ENCODE measurements at regions not wholly inside any gene's neighbourhood (a gene's known extent, or its start where the extent isn't known, plus 50 kb on each side); places are given as distances from the start of the nearest gene placed in this dataset.

- TF ChIP-seq, protein P1, sequence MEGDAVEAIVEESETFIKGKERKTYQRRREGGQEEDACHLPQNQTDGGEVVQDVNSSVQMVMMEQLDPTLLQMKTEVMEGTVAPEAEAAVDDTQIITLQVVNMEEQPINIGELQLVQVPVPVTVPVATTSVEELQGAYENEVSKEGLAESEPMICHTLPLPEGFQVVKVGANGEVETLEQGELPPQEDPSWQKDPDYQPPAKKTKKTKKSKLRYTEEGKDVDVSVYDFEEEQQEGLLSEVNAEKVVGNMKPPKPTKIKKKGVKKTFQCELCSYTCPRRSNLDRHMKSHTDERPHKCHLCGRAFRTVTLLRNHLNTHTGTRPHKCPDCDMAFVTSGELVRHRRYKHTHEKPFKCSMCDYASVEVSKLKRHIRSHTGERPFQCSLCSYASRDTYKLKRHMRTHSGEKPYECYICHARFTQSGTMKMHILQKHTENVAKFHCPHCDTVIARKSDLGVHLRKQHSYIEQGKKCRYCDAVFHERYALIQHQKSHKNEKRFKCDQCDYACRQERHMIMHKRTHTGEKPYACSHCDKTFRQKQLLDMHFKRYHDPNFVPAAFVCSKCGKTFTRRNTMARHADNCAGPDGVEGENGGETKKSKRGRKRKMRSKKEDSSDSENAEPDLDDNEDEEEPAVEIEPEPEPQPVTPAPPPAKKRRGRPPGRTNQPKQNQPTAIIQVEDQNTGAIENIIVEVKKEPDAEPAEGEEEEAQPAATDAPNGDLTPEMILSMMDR (IDR thresholded peaks at IDR 0.05), result no peak
- intact Hi-C loops (cut with DNase I), result no loop called here
These were observed 70.6 kb upstream of the NFIA start for GRCh38 chr1:61011561-61012263.

GRCh38 chr1:61007534-61008364, 74.6 kb upstream of the NFIA start:
- no peak for ATAC-seq
- TF ChIP-seq, protein P1 (IDR thresholded peaks at IDR 0.05), result no peak
- Histone ChIP-seq H3K27me3 (ENCODE audit: low read depth) (no peaks in the 10 kb centered on the region), H3K9me3 (no peaks in the 10 kb centered on the region), H3K36me3 (no peaks in the 10 kb centered on the region), H3K27ac (no peak overlapping the region), H3K4me3 (no peak overlapping the region), H3K4me1 (peaks cover 9% of the 10 kb centered on the region)
- intact Hi-C loops (cut with DNase I), result no loop called here
- DNase-seq, result no peak

More at GRCh38 chr1:61011561-61012263, 70.6 kb upstream of the NFIA start:
- no peak overlapping the region for H3K4me3 ChIP-seq
- H3K4me1 ChIP-seq, result no peaks in the 10 kb centered on the region
- H3K27ac ChIP-seq, result no peak overlapping the region
- DNase-seq (no peak), ATAC-seq (no peak)
- H3K27me3 ChIP-seq (ENCODE audit: low read depth), result no peaks in the 10 kb centered on the region
- H3K9me3 ChIP-seq, result no peaks in the 10 kb centered on the region
- no peaks in the 10 kb centered on the region for H3K36me3 ChIP-seq

GRCh38 chr1:61005614-61006580, 76.5 kb upstream of the NFIA start:
- Histone ChIP-seq H3K9me3 (no peaks in the 10 kb centered on the region), H3K4me1 (peaks cover 9% of the 10 kb centered on the region), H3K27ac (no peak overlapping the region), H3K4me3 (no peak overlapping the region), H3K36me3 (no peaks in the 10 kb centered on the region), H3K27me3 (ENCODE audit: low read depth) (no peaks in the 10 kb centered on the region)
- DNase-seq (no peak), ATAC-seq (no peak)
- TF ChIP-seq, protein P1 (IDR thresholded peaks at IDR 0.05), result no peak
- intact Hi-C loops (cut with DNase I), result no loop called here

DNA sequence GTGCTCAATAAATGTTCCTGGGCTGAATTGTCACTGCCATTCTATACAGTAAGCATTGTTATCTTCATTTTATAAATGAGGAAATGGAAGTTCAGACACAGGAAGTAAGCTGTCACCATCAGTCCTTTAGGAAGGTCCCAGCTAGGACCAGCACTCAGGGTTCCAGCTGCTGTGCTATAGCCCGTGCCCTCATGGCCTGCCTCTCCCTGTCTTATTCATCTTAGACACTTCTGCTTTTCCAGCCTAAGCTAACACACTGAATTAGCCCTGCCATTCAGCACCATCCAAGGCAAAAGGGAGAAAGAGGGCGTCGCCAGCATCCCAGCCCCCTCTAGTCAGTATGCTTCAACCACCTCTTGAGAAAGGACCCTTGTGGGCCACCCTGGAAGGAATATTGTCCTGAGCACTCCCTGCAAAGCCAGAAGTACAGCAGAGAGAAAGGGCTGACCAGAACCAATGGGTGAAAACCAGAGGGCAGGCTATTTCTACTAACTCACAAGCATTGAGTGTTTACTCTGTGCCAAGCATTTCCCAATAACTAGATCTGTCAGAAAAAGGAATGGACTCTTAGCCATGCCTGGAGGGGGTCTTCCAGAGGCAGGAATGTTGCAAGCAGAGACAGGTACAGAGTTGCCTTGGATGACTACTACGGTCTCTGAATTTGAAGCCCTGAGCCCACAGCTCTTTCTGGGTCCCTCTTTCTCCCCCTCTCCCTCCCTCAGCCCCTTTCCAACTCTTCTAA, 77.9 kb upstream of the NFIA start:
- H3K36me3 ChIP-seq, result no peaks in the 10 kb centered on the region
- DNase-seq, result no peak
- intact Hi-C loops (cut with DNase I), result no loop called here
- TF ChIP-seq, protein P1 (IDR thresholded peaks at IDR 0.05), result no peak
- ATAC-seq, result peak; percentile 62 to 67
- no peak overlapping the region for H3K4me3 ChIP-seq
- no peaks in the 10 kb centered on the region for H3K9me3 ChIP-seq
- H3K27ac ChIP-seq, result no peak overlapping the region
- H3K27me3 ChIP-seq (ENCODE audit: low read depth), result no peaks in the 10 kb centered on the region
- H3K4me1 ChIP-seq, result peaks cover 9% of the 10 kb centered on the region
